ENCODE measurements at regions not wholly inside any gene's neighbourhood (a gene's known extent, or its start where the extent isn't known, plus 50 kb on each side); places are given as distances from the start of the nearest gene placed in this dataset.
"Not testable (repeated sequence)": the region's sequence is repeated elsewhere in the genome, so short reads cannot be mapped to it uniquely, and the experiment has no call there.

GRCh38 chr16:51984395-51984794 lies 562.5 kb downstream of the TOX3 start:
- DNase-seq (ENCODE audit: low spot score) = no peak

GRCh38 chr16:51982715-51983680 lies 563.9 kb downstream of the TOX3 start:
- no peak for DNase-seq (ENCODE audit: low spot score)

DNA sequence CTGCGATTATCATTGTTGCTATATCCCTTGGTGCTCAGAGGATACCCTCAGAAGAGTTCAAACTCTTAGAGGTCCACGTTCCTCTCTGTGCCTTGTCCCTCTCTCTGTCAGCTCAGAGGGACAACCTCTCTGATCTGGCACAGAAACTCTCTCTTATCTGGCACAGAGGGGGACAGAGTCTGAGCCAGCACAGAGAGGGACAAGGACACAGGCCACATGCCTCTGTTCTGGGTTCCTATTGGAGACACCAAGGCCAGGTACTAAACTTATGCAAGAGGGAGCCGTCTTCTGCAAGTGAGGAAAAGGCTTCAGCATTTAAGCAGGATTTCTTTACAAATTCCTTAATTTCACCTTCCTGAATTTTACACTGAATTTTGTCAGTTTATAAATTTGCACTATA lies 565.2 kb downstream of the TOX3 start:
- no peak for DNase-seq (ENCODE audit: low spot score)

- DNase-seq (ENCODE audit: low spot score) = not testable (repeated sequence)
Observed at GRCh38 chr16:51977506-51977905, 569.4 kb downstream of the TOX3 start.

GRCh38 chr16:51971184-51971583 lies 575.8 kb downstream of the TOX3 start:
- DNase-seq (ENCODE audit: low spot score) = no peak

DNA sequence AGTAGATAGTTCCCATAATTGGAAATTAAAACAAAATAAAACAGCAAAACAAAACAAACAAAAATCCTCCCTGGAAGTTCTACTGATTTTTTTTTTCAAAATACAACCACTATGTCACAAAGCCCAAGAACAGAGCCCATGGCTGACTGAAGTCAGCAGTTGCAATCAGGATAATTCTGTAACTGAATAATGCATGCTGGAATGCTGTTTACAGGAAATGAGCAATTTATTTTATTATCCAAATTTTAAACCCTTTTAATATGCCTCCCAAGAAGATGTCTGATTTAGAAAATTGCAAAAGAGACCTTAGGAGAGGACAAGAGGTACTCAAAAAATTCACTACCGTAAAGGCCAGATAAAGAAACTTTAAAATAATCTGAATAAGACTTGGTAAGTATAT lies 578.2 kb downstream of the TOX3 start:
- DNase-seq (ENCODE audit: low spot score) = no peak

GRCh38 chr16:51967646-51968045 lies 579.3 kb downstream of the TOX3 start:
- no peak for DNase-seq (ENCODE audit: low spot score)

- no peak for DNase-seq (ENCODE audit: low spot score)
Observed at GRCh38 chr16:51960931-51961330, 586.0 kb downstream of the TOX3 start.

- DNase-seq (ENCODE audit: low spot score) = no peak
Observed at GRCh38 chr16:51953286-51953985, 593.5 kb downstream of the TOX3 start.

DNA sequence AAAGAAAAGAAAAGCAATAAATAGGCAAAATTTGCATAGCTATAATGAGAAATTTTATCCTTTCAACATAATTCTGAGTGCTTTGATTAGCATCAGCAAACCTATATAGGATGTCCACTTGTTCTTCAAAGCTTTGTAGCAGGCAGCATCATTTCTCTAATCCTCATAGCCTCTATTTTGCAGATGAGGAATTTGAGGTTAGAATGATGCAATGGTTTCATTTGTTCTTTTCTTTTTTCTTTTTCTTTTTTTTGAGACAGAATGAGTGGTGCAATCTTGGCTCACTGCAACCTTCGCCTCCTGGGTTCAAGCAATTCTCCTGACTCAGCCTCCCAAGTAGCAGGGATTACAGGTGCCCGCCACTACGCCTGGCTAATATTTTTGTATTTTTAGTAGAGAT lies 594.4 kb downstream of the TOX3 start:
- DNase-seq (ENCODE audit: low spot score) = no peak

GRCh38 chr16:51951668-51952298 lies 595.2 kb downstream of the TOX3 start:
- DNase-seq (ENCODE audit: low spot score) = no peak

DNA sequence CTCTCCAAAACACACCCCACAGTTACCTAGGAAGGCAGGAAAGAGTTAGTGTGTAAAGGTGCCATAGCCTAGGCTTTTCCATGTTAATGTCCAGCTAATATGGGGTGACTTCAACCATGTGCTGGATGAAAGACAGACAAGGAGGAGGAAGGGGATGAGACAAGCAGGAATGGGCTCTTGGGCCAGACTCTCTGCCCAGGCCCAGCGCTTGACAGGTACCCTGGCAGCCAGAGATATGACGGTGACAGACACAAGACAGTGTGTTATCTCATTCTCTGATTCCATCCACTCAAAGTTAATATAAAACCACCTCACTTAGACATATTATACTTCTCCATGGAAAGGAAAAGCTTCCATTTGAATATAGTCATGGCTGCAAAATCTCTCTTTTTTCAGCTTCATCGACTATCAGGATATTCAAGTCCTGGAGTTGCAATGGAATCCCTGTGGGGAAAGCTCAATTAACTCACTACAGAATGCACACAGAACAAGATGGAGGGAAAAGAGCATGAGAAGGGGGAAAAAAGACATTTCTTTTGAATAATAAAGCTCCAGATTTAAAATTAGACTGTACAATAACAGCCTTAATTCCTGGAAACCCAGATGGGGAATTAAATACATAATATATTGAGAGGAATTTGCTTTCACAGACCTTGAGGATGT lies 596.7 kb downstream of the TOX3 start:
- no peak for DNase-seq (ENCODE audit: low spot score)

- no peak for DNase-seq (ENCODE audit: low spot score)
Observed at GRCh38 chr16:51949282-51949681, 597.7 kb downstream of the TOX3 start.

DNA sequence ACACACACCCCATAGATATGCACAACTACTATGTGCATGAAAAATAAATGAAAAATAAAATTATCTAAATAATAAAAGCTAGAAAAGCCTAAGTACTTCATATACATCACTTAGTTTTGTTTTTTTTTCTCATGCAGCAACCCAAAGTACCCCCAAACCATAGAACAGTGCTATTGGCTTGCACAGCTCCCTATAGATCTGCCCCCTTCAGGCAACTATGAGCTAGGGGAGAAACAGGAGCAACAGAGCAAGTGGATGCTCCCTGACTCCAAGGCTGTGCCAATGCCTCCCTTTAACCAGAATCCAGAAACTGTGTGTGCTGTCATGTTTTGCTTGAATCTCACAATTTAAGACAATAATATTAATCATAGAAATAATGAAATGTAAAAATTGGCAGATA lies 605.5 kb downstream of the TOX3 start:
- DNase-seq (ENCODE audit: low spot score) = no peak

GRCh38 chr16:51940183-51940582 lies 606.8 kb downstream of the TOX3 start:
- no peak for DNase-seq (ENCODE audit: low spot score)

GRCh38 chr16:51939378-51939871 lies 607.5 kb downstream of the TOX3 start:
- DNase-seq (ENCODE audit: low spot score) = no peak

- DNase-seq (ENCODE audit: low spot score) = no peak
Observed at GRCh38 chr16:51938861-51939260, 608.1 kb downstream of the TOX3 start.

- no peak for DNase-seq (ENCODE audit: low spot score)
Observed at GRCh38 chr16:51937771-51938170, 609.2 kb downstream of the TOX3 start.

- no peak for DNase-seq (ENCODE audit: low spot score)
Observed at GRCh38 chr16:51936846-51937245, 610.1 kb downstream of the TOX3 start.

- no peak for DNase-seq (ENCODE audit: low spot score)
Observed at GRCh38 chr16:51932317-51932716, 614.6 kb downstream of the TOX3 start.

DNA sequence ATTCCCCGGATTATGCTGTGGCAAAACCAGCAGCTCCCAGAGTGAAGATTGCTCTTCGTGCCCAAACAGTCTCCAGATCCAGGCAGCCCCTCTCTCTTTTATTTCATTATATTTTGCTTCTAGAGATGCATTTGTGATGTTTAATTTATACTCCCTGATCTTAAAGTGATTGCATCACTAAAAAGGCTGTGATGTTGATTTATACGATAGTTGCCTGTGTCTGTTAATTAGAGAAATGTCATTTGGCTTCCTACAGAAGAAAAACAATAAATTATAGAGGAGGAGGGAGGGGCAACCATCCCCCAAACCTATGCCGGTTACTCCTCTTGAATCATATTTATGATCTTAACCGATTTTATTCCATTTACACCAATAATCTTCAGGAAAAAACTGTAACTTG lies 615.3 kb downstream of the TOX3 start:
- no peak for DNase-seq (ENCODE audit: low spot score)

Data from mesenteric fat pad (tissue), 1 donor.